MG63 (cell line): ENCODE measurements at regions not wholly inside any gene's neighbourhood (a gene's known extent, or its start where the extent isn't known, plus 50 kb on each side); places are given as distances from the start of the nearest gene placed in this dataset.

ENCODE experiments used
- DNase-seq: peaks from one replicate; pipeline ENCODE4 v3.0.0-alpha.2; 2020
- H3K27me3 ChIP-seq: fragments of 250-450 bp; sonication (Bioruptor Pico); 2 replicates; pipeline ENCODE4 v1.5.1; 2020; ENCODE audit warnings: mild to moderate bottlenecking, moderate library complexity
- H3K36me3 ChIP-seq: fragments of 250-450 bp; sonication (Bioruptor Pico); 2 replicates; pipeline ENCODE4 v1.5.1; 2020; ENCODE audit warnings: mild to moderate bottlenecking, moderate library complexity
- H3K4me3 ChIP-seq: fragments of 250-450 bp; sonication (Bioruptor Pico); 2 replicates; pipeline ENCODE4 v1.5.1; 2020; ENCODE audit warnings: mild to moderate bottlenecking, moderate library complexity
- H3K9me3 ChIP-seq: fragments of 250-450 bp; sonication (Bioruptor Pico); 2 replicates; pipeline ENCODE4 v1.5.1; 2020; ENCODE audit warnings: mild to moderate bottlenecking, moderate library complexity

DNA sequence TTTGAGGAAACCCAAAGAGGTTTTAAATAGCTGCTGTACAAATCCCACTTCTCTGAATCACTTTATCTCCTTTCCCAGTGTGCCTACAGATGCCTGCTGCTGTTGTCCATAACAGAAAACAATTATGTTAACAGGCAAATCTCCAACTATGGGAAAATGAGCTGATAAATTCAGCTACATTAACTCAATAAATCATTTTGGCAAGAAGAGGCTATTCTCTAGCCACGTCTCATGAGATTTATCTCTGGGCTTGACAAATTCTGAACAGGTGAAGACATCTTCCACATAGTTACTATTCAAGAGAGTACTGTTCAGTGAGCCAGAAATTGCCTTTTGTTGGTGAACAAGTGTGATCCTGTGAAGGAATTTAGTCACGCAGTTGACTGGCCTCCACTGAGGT is 327.1 kb upstream of the FMN2 start:
- no peak for DNase-seq
- no peak overlapping the region for H3K4me3 ChIP-seq
- no peaks in the 10 kb centered on the region for H3K9me3 ChIP-seq
- no peaks in the 10 kb centered on the region for H3K27me3 ChIP-seq
- H3K36me3 ChIP-seq, result no peaks in the 10 kb centered on the region

DNA sequence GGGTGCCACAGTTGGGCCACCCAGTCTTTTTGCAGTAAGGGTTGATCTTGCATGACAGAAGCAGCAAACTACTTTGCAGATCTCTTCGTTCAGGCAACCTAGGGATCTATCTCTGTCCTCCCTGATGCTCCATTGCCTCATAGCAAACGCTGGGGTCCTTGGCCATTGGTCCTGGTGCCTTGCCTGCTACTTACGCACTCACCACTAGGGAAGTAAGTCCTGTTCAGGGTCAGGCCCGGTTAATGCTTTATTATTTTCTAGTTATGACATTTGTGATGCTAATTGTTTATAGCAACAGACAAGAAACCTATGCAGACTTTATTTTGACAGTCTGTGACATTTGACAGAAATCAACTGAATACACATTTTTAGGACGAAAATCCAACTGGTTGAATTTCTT is 326.5 kb upstream of the FMN2 start:
- H3K27me3 ChIP-seq, result no peaks in the 10 kb centered on the region
- no peak overlapping the region for H3K4me3 ChIP-seq
- H3K36me3 ChIP-seq, result no peaks in the 10 kb centered on the region
- DNase-seq, result no peak
- H3K9me3 ChIP-seq, result no peaks in the 10 kb centered on the region

DNA sequence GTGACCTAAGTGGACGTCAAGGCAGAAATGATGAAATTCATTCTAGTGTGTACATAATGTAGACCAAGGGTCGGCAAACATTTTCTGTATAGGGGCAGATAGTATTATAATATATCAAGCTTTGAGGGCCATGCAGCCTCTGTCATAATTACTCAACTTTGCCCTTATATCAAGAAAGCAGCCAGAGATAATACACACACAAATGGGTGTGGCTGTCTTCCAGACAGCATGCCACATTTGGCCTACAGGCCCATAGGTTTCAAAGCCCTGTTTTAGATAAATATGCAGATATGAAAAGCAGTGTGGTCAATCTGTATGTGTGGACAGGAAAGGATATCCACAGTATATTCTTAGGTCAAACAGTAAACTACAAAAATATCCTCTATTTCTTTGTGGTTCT is 320.1 kb upstream of the FMN2 start:
- Histone ChIP-seq H3K36me3 (no peaks in the 10 kb centered on the region), H3K9me3 (peaks cover 2% of the 10 kb centered on the region; the same call in 1 of the 2 replicates), H3K4me3 (no peak overlapping the region), H3K27me3 (0 out of 2 replicates have a peak, but pooled peaks cover 3% of the 10 kb centered on the region)
- no peak for DNase-seq

DNA sequence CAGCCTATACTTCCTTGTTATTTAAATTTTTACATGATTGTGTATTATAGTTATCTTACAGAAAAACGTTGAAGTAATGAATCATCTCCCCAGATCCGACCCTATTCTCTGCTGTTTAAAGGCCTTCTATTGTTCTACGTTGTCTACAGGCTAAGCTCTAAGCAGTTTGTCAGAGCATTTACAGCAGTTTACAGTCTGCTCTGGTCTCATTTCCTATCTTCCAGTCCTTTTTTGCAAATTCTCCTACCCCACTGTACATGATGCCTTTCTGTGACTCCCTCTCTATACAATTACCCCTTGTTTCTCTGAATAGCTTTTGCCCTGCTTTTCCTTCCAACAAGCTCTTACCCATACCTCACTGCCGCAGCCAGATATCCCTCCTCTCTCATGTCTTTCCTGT is 319.2 kb upstream of the FMN2 start:
- 0 out of 2 replicates have a peak, but pooled peaks cover 3% of the 10 kb centered on the region for H3K27me3 ChIP-seq
- no peak for DNase-seq
- H3K9me3 ChIP-seq, result peaks cover 2% of the 10 kb centered on the region; the same call in 1 of the 2 replicates
- no peaks in the 10 kb centered on the region for H3K36me3 ChIP-seq
- no peak overlapping the region for H3K4me3 ChIP-seq

DNA sequence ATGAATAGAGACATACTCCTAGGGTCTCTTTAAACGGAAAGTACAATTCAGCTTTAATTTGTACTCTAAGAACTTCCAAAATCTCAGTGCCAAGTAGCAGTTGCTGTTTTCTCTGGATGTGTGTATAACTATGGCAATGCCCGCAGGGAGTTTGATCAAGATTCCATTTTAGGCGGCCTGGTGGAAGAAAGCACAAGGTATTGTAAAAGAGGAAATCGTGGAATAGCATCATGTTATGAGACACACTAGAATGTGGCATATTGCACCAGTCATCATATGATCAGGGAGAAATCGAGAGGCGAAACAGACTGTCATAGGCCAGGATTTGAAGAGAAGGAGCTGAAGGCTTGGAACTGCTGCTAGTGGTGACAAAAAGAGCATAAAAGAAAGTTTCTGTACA is 316.2 kb upstream of the FMN2 start:
- 0 out of 2 replicates have a peak, but pooled peaks cover 3% of the 10 kb centered on the region for H3K27me3 ChIP-seq
- DNase-seq, result no peak

DNA sequence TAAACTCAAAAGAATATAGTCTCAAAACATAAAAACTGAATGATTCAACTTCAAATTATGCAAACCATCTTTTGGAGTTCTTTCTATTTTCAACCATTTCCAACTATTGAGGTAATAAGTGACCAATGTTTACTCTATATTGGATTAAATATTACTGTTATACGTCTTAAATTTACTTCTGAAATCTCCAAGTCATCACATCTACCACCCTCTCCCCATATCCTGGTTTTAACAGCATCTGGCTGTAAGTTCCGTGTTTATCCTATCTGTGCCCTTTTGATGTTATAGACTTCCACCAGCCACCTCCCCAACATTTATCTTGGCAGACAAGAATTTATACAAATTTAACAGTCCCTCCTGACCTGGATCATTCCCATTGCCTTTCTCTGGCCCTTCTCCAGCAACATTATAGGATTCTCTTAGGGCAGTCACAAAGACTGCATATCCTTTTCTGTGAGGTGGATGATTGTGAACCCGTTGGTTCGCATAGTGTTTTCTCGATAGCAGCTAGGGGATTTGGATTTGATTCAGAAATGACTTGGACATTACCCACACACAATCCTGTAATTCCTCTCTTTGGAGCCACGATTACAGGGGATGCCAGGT is 313.4 kb upstream of the FMN2 start:
- Histone ChIP-seq H3K9me3 (peaks cover 2% of the 10 kb centered on the region; the same call in 1 of the 2 replicates), H3K36me3 (no peaks in the 10 kb centered on the region), H3K4me3 (no peak overlapping the region)

More for the DNA sequence above, 316.2 kb upstream of the FMN2 start:
- no peaks in the 10 kb centered on the region for H3K36me3 ChIP-seq
- H3K9me3 ChIP-seq, result peaks cover 2% of the 10 kb centered on the region; the same call in 1 of the 2 replicates
- no peak overlapping the region for H3K4me3 ChIP-seq

DNA sequence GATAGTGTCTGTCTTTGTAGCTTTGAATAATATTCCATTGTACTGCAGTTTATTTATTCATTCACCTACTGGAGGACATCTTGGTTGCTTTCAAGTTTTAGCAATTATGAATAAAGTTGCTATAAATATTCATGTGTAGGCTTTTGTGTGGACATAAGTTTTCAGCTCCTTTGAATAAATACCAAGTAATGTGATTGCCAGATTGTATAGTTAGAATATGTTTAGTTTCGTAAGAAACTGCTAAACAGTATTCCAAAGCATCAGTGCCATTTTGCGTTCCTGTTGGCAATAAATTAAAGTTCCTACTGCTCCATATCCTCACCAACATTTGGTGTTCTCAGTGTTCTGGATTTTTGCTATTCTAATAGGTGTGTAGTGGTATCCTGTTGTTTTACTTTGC is 311.7 kb upstream of the FMN2 start:
- no peaks in the 10 kb centered on the region for H3K27me3 ChIP-seq
- H3K9me3 ChIP-seq, result peaks cover 2% of the 10 kb centered on the region; the same call in 1 of the 2 replicates
- H3K4me3 ChIP-seq, result no peak overlapping the region
- H3K36me3 ChIP-seq, result no peaks in the 10 kb centered on the region
- no peak for DNase-seq

More for the DNA sequence above, 313.4 kb upstream of the FMN2 start:
- peak; percentile 62 for DNase-seq
- 0 out of 2 replicates have a peak, but pooled peaks cover 3% of the 10 kb centered on the region for H3K27me3 ChIP-seq

DNA sequence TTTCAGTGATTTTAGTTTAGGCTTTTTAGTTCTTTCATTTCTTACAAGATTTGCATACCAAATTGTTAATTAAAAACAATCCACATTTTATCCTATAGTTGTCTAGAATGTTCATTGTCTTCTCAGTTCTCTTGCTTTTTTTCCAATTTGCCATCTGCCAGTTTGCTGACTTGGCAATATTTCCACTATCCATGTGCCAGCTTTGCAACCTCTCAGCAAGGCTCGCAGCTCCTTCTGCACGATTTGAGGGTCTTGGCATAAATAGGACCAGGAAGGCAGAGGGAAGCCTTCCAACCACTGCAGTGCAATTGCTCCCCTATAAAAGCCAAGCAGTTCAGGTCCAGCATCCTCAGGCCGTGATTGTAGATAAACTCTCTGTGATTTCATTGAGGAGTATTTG is 306.8 kb upstream of the FMN2 start:
- H3K36me3 ChIP-seq, result no peaks in the 10 kb centered on the region
- H3K27me3 ChIP-seq, result no peaks in the 10 kb centered on the region
- DNase-seq, result no peak
- no peaks in the 10 kb centered on the region for H3K9me3 ChIP-seq
- H3K4me3 ChIP-seq, result no peak overlapping the region

DNA sequence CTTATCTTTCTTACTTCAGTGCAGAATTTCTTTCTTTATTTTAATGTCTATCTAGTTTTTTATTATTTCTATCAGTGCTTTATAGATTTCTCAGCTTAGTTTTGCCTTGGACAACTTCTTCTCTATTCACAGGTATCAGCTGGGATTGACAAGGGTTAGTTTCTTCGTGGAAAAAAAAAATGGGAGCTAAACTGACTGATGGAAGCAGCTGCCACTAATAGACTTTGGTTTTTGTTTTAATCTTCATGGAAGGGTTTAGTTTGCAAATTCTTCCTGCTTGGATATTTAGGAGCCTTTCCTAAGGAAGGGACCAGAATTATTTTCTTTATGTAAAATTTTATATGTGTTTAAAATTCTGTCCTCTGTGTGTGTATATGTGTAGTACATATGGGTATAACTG is 306.1 kb upstream of the FMN2 start:
- H3K4me3 ChIP-seq, result no peak overlapping the region
- no peaks in the 10 kb centered on the region for H3K27me3 ChIP-seq
- DNase-seq, result no peak
- no peaks in the 10 kb centered on the region for H3K9me3 ChIP-seq
- no peaks in the 10 kb centered on the region for H3K36me3 ChIP-seq

DNA sequence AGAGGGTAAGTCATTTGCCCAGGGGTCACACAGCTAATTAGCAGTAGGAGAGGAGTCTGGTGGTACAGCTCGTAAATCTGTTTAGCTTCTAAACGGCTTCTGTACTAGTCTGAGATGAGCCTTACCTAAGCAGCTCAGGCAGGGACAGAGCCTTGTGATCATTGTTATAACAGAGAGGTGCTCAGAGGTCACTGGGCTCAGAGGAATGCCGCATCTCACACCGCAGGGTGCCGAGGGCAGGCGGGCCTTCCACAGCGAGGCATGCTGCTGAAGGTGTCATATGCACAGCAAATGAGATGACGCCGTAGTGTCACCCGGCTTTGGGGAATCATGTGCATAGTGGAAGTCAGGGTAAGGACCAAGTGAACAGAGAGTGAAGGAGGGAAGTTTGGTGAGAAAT is 305.2 kb upstream of the FMN2 start:
- Histone ChIP-seq H3K36me3 (no peaks in the 10 kb centered on the region), H3K27me3 (no peaks in the 10 kb centered on the region), H3K4me3 (no peak overlapping the region), H3K9me3 (no peaks in the 10 kb centered on the region)
- no peak for DNase-seq

DNA sequence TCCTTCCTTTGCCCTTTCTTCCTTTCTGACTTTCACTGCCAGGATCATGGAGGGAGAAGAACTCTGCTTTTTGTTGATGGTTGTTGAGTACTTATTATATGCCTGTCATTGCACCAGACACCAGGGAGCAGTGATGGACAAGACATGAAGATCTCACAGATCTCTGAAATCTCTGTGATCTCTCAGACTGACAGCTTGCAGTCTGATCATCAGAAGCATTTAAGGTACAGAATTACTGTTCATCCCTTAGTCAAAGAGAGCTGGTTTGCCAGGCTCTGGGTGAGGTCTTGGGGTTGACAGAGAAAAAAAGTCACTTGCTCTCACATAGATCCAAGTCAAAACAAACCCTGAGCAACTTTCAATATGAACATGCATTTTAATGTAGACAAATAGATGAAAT is 299.5 kb upstream of the FMN2 start:
- Histone ChIP-seq H3K27me3 (no peaks in the 10 kb centered on the region), H3K9me3 (no peaks in the 10 kb centered on the region), H3K36me3 (no peaks in the 10 kb centered on the region), H3K4me3 (no peak overlapping the region)
- DNase-seq, result no peak

DNA sequence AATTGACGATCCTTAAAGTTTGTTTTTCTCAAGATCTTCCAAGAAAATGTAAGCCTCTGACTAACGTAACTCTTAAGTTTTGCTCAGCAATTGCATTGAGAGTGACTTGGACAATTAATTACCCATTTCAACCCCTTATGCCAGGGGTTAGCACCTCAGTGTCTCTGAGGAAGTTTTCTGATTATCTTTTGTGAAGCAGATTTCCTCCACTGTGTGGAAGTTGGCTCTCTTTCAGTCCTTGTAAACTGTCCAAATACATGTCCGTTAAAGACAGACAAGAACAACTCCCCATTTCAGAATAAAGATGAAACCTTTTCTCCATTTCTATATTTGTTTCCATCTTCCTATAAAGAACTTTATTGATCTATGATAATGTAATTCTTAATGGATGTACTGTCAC is 296.4 kb upstream of the FMN2 start:
- no peak for DNase-seq
- Histone ChIP-seq H3K36me3 (no peaks in the 10 kb centered on the region), H3K4me3 (no peak overlapping the region), H3K27me3 (peaks cover 3% of the 10 kb centered on the region), H3K9me3 (no peaks in the 10 kb centered on the region)

DNA sequence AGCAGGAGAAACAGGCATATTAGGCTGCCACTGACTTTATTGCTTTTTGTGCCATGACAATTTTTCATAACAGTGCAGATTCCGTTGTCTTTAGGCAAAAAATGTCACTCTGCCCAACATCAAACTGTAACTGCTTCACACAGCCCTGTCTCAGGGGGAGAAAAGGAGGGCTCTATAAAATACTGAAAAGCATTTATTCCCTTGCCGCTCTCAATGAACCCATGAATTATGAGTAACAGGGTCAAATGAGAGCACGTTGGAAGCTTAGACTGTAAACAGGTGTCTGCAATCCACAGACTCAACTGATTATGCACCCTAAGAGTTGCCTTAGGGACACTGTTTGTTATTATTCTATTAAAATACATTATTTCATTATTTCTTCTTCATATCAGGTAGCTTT is 292.1 kb upstream of the FMN2 start:
- no peak for DNase-seq
- Histone ChIP-seq H3K27me3 (peaks cover 18% of the 10 kb centered on the region), H3K9me3 (no peaks in the 10 kb centered on the region), H3K4me3 (no peak overlapping the region), H3K36me3 (no peaks in the 10 kb centered on the region)

DNA sequence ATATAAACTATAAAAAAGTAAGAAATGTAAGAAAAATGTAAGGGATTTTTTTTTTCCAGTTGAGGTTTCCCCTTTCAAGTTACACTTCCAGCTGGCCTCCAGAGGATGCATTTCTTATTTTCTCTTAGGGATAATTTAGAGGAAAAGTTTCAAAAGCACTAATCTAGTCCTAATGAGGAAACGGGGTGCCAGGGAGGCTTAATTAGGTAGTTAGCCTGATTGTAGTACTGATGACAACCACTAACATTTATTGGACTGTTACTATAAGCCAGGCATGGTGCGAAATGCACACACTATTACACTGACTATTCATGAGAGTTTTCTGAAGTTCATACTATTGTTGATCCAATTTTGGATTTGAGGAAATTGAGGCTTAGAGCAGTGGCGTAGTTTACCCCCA is 290.8 kb upstream of the FMN2 start:
- Histone ChIP-seq H3K4me3 (no peak overlapping the region), H3K36me3 (no peaks in the 10 kb centered on the region), H3K9me3 (no peaks in the 10 kb centered on the region), H3K27me3 (peaks cover 18% of the 10 kb centered on the region)
- DNase-seq, result no peak

DNA sequence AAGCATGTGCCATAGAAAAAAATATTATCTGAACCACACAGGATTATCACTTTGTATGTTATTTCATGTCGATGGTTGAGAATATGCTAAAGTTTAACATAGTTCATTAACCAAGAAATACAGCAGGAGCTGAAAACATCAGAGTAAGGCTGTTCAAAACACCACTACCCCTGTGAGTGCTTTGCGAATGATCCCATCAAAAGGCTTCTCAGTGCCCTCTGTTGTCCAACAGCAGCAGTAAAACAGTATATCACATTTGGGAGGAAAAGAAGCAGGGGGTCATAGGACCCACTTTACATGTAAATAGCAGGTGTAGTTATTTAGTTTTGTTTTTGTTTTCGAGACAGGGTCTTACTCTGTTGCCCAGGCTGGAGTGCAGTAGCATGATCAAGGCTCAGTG is 289.4 kb upstream of the FMN2 start:
- H3K36me3 ChIP-seq, result no peaks in the 10 kb centered on the region
- peaks cover 18% of the 10 kb centered on the region for H3K27me3 ChIP-seq
- H3K9me3 ChIP-seq, result no peaks in the 10 kb centered on the region
- no peak for DNase-seq
- H3K4me3 ChIP-seq, result no peak overlapping the region

DNA sequence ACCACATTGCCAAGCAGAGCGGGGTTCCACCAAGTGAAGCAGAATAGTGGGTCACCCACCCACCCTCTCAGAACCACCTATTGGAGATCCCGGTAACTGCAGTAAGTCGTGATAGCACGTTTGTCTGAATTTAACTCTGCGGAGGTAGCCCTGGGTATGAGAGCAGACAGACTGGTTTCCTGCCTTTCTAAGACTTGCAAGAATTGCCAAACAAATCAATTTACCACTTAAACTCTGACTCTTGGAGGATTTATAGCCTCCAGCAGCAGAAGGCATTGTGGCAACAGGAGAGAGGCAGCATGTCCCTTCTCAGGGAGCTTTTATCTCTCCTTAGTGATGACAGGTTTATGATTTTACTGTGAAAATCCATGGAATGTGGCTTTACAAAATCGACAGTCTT is 287.9 kb upstream of the FMN2 start:
- Histone ChIP-seq H3K4me3 (no peak overlapping the region), H3K9me3 (no peaks in the 10 kb centered on the region), H3K36me3 (no peaks in the 10 kb centered on the region), H3K27me3 (peaks cover 15% of the 10 kb centered on the region; the same call in 1 of the 2 replicates)
- no peak for DNase-seq

DNA sequence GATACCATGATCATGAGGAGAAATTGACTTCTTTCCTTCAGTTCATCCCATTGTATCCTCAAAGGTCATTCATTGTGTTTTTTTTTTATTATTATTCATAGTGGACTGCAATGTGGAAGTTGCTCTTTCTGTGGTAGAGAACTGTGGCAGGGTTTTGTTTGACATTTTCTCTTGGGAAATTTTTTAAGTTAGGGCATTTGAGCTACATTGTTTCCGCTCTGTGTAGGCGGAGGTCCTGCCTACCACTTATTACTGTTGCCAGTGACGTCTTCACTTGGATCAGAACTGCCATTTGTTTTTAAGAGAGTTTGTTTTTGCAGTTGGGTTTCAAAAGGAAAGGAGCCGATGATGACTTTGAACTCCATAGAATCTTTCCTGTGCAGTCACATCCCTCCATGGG is 287.4 kb upstream of the FMN2 start:
- Histone ChIP-seq H3K27me3 (peaks cover 15% of the 10 kb centered on the region; the same call in 1 of the 2 replicates), H3K36me3 (no peaks in the 10 kb centered on the region), H3K4me3 (no peak overlapping the region), H3K9me3 (no peaks in the 10 kb centered on the region)
- DNase-seq, result no peak

DNA sequence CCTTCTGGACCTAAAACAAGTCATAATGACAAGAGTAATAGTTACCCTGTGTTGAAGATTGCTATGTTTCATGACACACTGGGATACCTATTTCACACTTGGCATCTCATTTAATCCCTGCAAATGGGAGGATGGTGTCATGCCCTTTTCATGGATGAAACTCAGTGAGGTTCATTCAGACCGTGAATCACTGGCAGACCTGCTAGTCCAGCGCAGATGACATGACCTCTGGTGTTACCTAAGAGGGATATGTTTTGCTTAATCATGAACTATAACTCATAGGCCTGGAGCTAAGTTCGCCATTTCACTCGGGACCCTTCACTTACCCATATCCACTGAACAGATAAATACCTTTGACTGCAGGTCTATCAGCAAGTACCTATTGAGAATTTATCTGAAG is 286.6 kb upstream of the FMN2 start:
- DNase-seq, result no peak
- H3K36me3 ChIP-seq, result no peaks in the 10 kb centered on the region
- no peak overlapping the region for H3K4me3 ChIP-seq
- H3K9me3 ChIP-seq, result no peaks in the 10 kb centered on the region
- peaks cover 15% of the 10 kb centered on the region; the same call in 1 of the 2 replicates for H3K27me3 ChIP-seq
